Activated CD8-positive, alpha-beta memory T cell treated with anti-CD3 and anti-CD28 coated beads for 36 hours (primary cell): ENCODE measurements at regions not wholly inside any gene's neighbourhood (a gene's known extent, or its start where the extent isn't known, plus 50 kb on each side); places are given as distances from the start of the nearest gene placed in this dataset.

Source experiments
- CTCF ChIA-PET: fragments of 350-600 bp; sonication (Branson Sonifier 250); formaldehyde crosslinking; loops from one replicate; lab custom pipeline; 2021; ENCODE audit warnings: antibody characterized with exemption; lab: Charles Lee
- POLR2A ChIA-PET: fragments of 350-600 bp; sonication (Branson Sonifier 250); formaldehyde crosslinking; loops from one replicate; lab custom pipeline; 2021; ENCODE audit warnings: antibody characterized with exemption; lab: Charles Lee

GRCh38 chr6:22231616-22232015 is 65.2 kb downstream of the PRL start:
- CTCF ChIA-PET, result no interaction called here
- POLR2A ChIA-PET, result no interaction called here

DNA sequence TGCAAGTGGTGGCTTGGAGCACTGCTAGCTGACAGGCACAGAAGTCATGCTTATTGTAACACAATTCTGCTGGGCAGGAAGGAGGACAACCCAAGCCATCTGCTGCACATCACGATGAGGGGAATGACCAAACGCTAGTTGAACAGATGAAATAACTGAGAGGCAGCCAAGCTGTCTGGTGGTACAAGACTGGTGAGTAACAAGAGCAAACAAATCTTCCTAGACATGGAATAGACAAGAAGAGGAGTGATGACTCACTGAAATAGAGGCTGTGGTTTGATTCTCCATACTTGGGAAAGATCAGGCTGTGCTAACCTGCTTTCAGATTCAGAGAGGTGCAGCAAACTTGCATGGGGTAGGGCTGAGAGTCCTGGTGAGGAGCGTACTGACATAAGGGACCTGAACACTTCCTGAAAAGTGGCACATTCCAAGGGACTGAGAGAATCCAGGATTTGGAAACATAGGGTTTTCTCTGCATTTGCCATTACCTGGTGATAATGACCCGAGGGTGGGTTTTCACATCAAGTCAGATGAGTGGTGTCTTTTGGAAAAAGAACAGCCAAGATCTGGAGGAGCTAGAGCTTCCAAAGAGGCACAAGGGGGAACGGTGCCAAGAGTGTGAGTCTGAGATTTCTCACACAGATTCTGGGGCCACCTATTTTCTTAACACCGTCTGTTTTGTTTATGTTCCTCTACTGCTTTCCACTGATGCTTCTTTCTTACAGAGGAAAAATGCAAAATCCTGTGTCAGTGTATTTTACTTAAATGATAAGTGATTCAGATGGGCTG is 60.0 kb downstream of the PRL start:
- ChIA-PET CTCF (no interaction called here), POLR2A (no interaction called here)
